Tibial nerve (tissue), 3 donors: ENCODE measurements at regions not wholly inside any gene's neighbourhood (a gene's known extent, or its start where the extent isn't known, plus 50 kb on each side); places are given as distances from the start of the nearest gene placed in this dataset.

ENCODE experiments used
- EP300 ChIP-seq, 2 donors: sonication (generic); formaldehyde crosslinking; IDR thresholded peaks; one replicate each; pipeline ENCODE4 v1.6.1; 2017; ENCODE audit warnings: antibody characterized with exemption in 2 of 2, mild to moderate bottlenecking in 1 of 2
- POLR2A ChIP-seq, 2 donors: fragments of 450-650 bp; IDR thresholded peaks; one replicate each; pipeline ENCODE4 v1.6.1; 2017; ENCODE audit warnings: antibody characterized with exemption in 2 of 2, mild to moderate bottlenecking in 2 of 2, moderate library complexity in 2 of 2

- no peak for TF ChIP-seq POLR2A (IDR thresholded peaks at IDR 0.05)
- no peak for TF ChIP-seq EP300 (IDR thresholded peaks at IDR 0.05)
Measured at GRCh38 chr2:217113491-217113890, 253.6 kb upstream of the TNP1 start.
